H9 (cell line): ENCODE measurements at regions not wholly inside any gene's neighbourhood (a gene's known extent, or its start where the extent isn't known, plus 50 kb on each side); places are given as distances from the start of the nearest gene placed in this dataset.

Experiments used
- DNase-seq: peaks from one replicate; pipeline ENCODE4 v3.0.0-alpha.2; 2017
- H2AFZ ChIP-seq: one replicate; pipeline ENCODE4 v1.6.1; 2013; ENCODE audit warnings: mild to moderate bottlenecking, low read length, control low read depth, moderate library complexity
- H2AK5ac ChIP-seq: 2 replicates; pipeline ENCODE4 v1.6.1; 2013; ENCODE audit warnings: low read length, control low read depth, mixed read lengths; ENCODE audit not compliant: insufficient read length
- H2BK120ac ChIP-seq: one replicate; pipeline ENCODE4 v1.6.1; 2013; ENCODE audit warnings: low read depth, mild to moderate bottlenecking, low read length, control low read depth, inconsistent platforms; ENCODE audit not compliant: poor library complexity, severe bottlenecking
- H2BK12ac ChIP-seq: 2 replicates; pipeline ENCODE4 v1.6.1; 2013; ENCODE audit warnings: low read length, control low read depth, mixed read lengths, low read depth; ENCODE audit not compliant: insufficient read length
- H2BK15ac ChIP-seq: 2 replicates; pipeline ENCODE4 v1.6.1; 2013; ENCODE audit warnings: low read depth, low read length, control low read depth
- H2BK20ac ChIP-seq: one replicate; pipeline ENCODE4 v1.6.1; 2013; ENCODE audit warnings: low read depth, mild to moderate bottlenecking, low read length, control low read depth, inconsistent platforms; ENCODE audit not compliant: poor library complexity, severe bottlenecking
- H2BK5ac ChIP-seq: 2 replicates; pipeline ENCODE4 v1.6.1; 2013; ENCODE audit warnings: low read length, control low read depth, mixed read lengths; ENCODE audit not compliant: insufficient read length
- H3K14ac ChIP-seq: 2 replicates; pipeline ENCODE4 v1.6.1; 2013; ENCODE audit warnings: low read length, control low read depth; ENCODE audit not compliant: insufficient read depth
- H3K18ac ChIP-seq: 2 replicates; pipeline ENCODE4 v1.6.1; 2013; ENCODE audit warnings: low read depth, mild to moderate bottlenecking, mixed read lengths, low read length, control low read depth; ENCODE audit not compliant: insufficient read length
- H3K23ac ChIP-seq: 2 replicates; pipeline ENCODE4 v1.6.1; 2013; ENCODE audit warnings: low read length, control low read depth, mixed read lengths, low read depth; ENCODE audit not compliant: insufficient read length
- H3K23me2 ChIP-seq: 2 replicates; pipeline ENCODE4 v1.6.1; 2013; ENCODE audit warnings: low read depth, mild to moderate bottlenecking, mixed read lengths, low read length, control low read depth; ENCODE audit not compliant: insufficient read length, poor library complexity, severe bottlenecking
- H3K27ac ChIP-seq: 2 replicates; pipeline ENCODE4 v1.5.1; 2013; ENCODE audit warnings: low read length, control low read depth, mixed read lengths, low read depth; ENCODE audit not compliant: insufficient read length
- H3K27me3 ChIP-seq: 2 replicates; pipeline ENCODE4 v1.6.1; 2013; ENCODE audit warnings: low read length, control low read depth, inconsistent platforms; ENCODE audit not compliant: insufficient read depth
- H3K4ac ChIP-seq: 2 replicates; pipeline ENCODE4 v1.6.1; 2013; ENCODE audit warnings: low read depth, mild to moderate bottlenecking, control low read depth, inconsistent platforms, low read length, moderate library complexity
- H3K4me1 ChIP-seq: 2 replicates; pipeline ENCODE4 v1.6.1; 2013; ENCODE audit warnings: low read length, control low read depth, inconsistent platforms; ENCODE audit not compliant: insufficient read depth
- H3K4me2 ChIP-seq: 2 replicates; pipeline ENCODE4 v1.6.1; 2013; ENCODE audit warnings: low read length, control low read depth, mixed read lengths; ENCODE audit not compliant: insufficient read length, insufficient read depth
- H3K56ac ChIP-seq: 2 replicates; pipeline ENCODE4 v1.6.1; 2013; ENCODE audit warnings: low read depth, mild to moderate bottlenecking, mixed read lengths, low read length, control low read depth; ENCODE audit not compliant: insufficient read length
- H3K79me1 ChIP-seq: 2 replicates; pipeline ENCODE4 v1.6.1; 2013; ENCODE audit warnings: low read depth, mild to moderate bottlenecking, moderate library complexity, low read length, control low read depth, inconsistent platforms; ENCODE audit not compliant: insufficient read depth, poor library complexity, severe bottlenecking
- H3K79me2 ChIP-seq: 2 replicates; pipeline ENCODE4 v1.6.1; 2013; ENCODE audit warnings: low read length, control low read depth, inconsistent platforms; ENCODE audit not compliant: insufficient read depth
- H3K9ac ChIP-seq: 2 replicates; pipeline ENCODE4 v1.6.1; 2013; ENCODE audit warnings: low read length, control low read depth, mixed read lengths; ENCODE audit not compliant: insufficient read length; ENCODE audit errors: extremely low read depth
- H3K9me3 ChIP-seq: one replicate; pipeline ENCODE4 v1.6.1; 2013; ENCODE audit warnings: low read depth, low read length, inconsistent platforms; ENCODE audit not compliant: control insufficient read depth
- H3T11ph ChIP-seq: one replicate; pipeline ENCODE4 v1.6.1; 2013; ENCODE audit warnings: mild to moderate bottlenecking, low read length, control low read depth, inconsistent platforms
- H4K20me1 ChIP-seq: one replicate; pipeline ENCODE4 v1.6.1; 2013; ENCODE audit not compliant: control insufficient read depth, insufficient read length, insufficient read depth
- H4K5ac ChIP-seq: 2 replicates; pipeline ENCODE4 v1.6.1; 2013; ENCODE audit warnings: low read depth, mild to moderate bottlenecking, mixed read lengths, low read length, control low read depth; ENCODE audit not compliant: insufficient read length
- H4K8ac ChIP-seq: replicated peaks from 2 replicates; pipeline ENCODE4 v1.6.1; 2013; ENCODE audit warnings: low read length, control low read depth, mixed read lengths, low read depth; ENCODE audit not compliant: insufficient read length
- H4K91ac ChIP-seq: 2 replicates; pipeline ENCODE4 v1.6.1; 2013; ENCODE audit warnings: low read depth, mild to moderate bottlenecking, moderate library complexity, mixed read lengths, low read length, control low read depth; ENCODE audit not compliant: insufficient read length
- H3K27ac Mint-ChIP-seq, 3 experiments: 2 replicates in 2 of 3; 3 replicates in 1 of 3; pipeline ENCODE4 v1.8.0; 2020 to 2021; ENCODE audit warnings: mixed read lengths in 3 of 3, mild to moderate bottlenecking in 1 of 3, moderate library complexity in 1 of 3
- H3K27me3 Mint-ChIP-seq: 2 replicates; pipeline ENCODE4 v1.8.0; 2021; ENCODE audit warnings: low read depth, mild to moderate bottlenecking, moderate library complexity, mixed read lengths
- H3K36me3 Mint-ChIP-seq, 3 experiments: 2 replicates in 2 of 3; 3 replicates in 1 of 3; pipeline ENCODE4 v1.8.0; 2020 to 2021; ENCODE audit warnings: low read depth in 3 of 3, mixed read lengths in 3 of 3; ENCODE audit not compliant: insufficient read depth in 1 of 3
- H3K4me1 Mint-ChIP-seq, 2 experiments: 2 replicates each; pipeline ENCODE4 v1.8.0; 2020; ENCODE audit warnings: mixed read lengths in 2 of 2
- H3K4me3 Mint-ChIP-seq, 2 experiments: 2 replicates in 1 of 2; 3 replicates in 1 of 2; pipeline ENCODE4 v1.8.0; 2020 to 2021; ENCODE audit warnings: mild to moderate bottlenecking in 2 of 2, mixed read lengths in 2 of 2, moderate library complexity in 1 of 2
- H3K9me3 Mint-ChIP-seq, 2 experiments: 2 replicates in 1 of 2; 3 replicates in 1 of 2; pipeline ENCODE4 v1.8.0; 2020; ENCODE audit warnings: mild to moderate bottlenecking in 2 of 2, mixed read lengths in 2 of 2, moderate library complexity in 1 of 2
- WGBS: extraction: QIAGEN DNeasy Blood & Tissue Kit; methylation state at CpG from one replicate; pipeline ENCODE4 v1.1.7; 2013; ENCODE audit warnings: missing lambda C conversion rate, low lambda C conversion rate, mixed read lengths; ENCODE audit not compliant: insufficient read length; ENCODE audit errors: extremely low coverage; 5-methylcytosine and 5-hydroxymethylcytosine counted together
- TF ChIP-seq, protein P1 (sequence below): fragments of 200-600 bp; sonication (generic); conservative IDR thresholded peaks from 3 replicates; pipeline ENCODE4 v1.8.0; 2021; ENCODE audit warnings: antibody characterized with exemption, mild to moderate bottlenecking

DNA sequence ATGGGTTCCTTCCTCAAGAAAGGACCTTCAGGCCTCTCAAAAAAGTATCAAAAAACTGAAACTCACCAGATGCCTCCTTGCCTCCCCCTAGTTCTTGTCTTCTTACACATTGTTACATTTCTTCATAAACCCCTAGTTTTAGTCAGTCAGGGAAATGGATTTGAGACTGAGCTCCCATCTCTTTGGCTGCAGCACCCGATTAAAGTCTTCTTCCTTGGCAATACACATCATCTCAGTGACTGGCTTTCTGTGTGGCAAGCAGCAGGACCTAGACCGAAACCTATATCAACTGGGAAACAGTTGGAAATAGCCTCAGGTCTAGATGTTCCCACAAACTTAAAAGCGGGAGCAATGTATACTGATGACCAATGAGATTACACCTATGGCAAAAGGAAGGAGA is 512.2 kb upstream of the PKDCC start:
- no peak overlapping the region for H3K56ac ChIP-seq
- Mint-ChIP-seq H3K4me3 (no peak overlapping the region), H3K27me3 (no peaks in the 10 kb centered on the region), H3K4me1 (no peaks in the 10 kb centered on the region), H3K9me3 (peaks cover 8 to 11% of the 10 kb centered on the region in 2 experiments; a peak in 4 of 5 replicates), H3K27ac (no peak overlapping the region), H3K36me3 (peaks cover 0 to 3% (median 0%) of the 10 kb centered on the region in 3 experiments; a peak in 3 of 7 replicates)
- no peaks in the 10 kb centered on the region for H3K79me1 ChIP-seq
- H2BK12ac ChIP-seq, result no peak overlapping the region
- H2BK120ac ChIP-seq, result no peak overlapping the region
- no peaks in the 10 kb centered on the region for H4K20me1 ChIP-seq
- H2BK5ac ChIP-seq, result no peak overlapping the region
- no peaks in the 10 kb centered on the region for H3K4me1 ChIP-seq
- no peak overlapping the region for H4K5ac ChIP-seq
- H2AK5ac ChIP-seq, result no peak overlapping the region
- H2AFZ ChIP-seq, result no peak overlapping the region
- no peaks in the 10 kb centered on the region for H3K9me3 ChIP-seq
- no peaks in the 10 kb centered on the region for H3K27me3 ChIP-seq
- no peak overlapping the region for H3K4me2 ChIP-seq
- no peaks in the 10 kb centered on the region for H3K79me2 ChIP-seq
- no peak overlapping the region for H3K27ac ChIP-seq
- H3K23me2 ChIP-seq, result no peaks in the 10 kb centered on the region
- TF ChIP-seq, protein P1, sequence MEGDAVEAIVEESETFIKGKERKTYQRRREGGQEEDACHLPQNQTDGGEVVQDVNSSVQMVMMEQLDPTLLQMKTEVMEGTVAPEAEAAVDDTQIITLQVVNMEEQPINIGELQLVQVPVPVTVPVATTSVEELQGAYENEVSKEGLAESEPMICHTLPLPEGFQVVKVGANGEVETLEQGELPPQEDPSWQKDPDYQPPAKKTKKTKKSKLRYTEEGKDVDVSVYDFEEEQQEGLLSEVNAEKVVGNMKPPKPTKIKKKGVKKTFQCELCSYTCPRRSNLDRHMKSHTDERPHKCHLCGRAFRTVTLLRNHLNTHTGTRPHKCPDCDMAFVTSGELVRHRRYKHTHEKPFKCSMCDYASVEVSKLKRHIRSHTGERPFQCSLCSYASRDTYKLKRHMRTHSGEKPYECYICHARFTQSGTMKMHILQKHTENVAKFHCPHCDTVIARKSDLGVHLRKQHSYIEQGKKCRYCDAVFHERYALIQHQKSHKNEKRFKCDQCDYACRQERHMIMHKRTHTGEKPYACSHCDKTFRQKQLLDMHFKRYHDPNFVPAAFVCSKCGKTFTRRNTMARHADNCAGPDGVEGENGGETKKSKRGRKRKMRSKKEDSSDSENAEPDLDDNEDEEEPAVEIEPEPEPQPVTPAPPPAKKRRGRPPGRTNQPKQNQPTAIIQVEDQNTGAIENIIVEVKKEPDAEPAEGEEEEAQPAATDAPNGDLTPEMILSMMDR, result no peak
- H3K14ac ChIP-seq, result no peak overlapping the region
- H3T11ph ChIP-seq, result no peak overlapping the region
- no peak overlapping the region for H3K4ac ChIP-seq
- H3K18ac ChIP-seq, result no peak overlapping the region
- H2BK15ac ChIP-seq, result no peak overlapping the region
- WGBS, result no CpG with 5 or more reads among the region's 3 CpGs
- no peak overlapping the region for H3K9ac ChIP-seq
- H4K8ac ChIP-seq, result no peak overlapping the region
- DNase-seq, result no peak
- no peak overlapping the region for H3K23ac ChIP-seq
- no peak overlapping the region for H4K91ac ChIP-seq
- H2BK20ac ChIP-seq, result no peak overlapping the region
